ENCODE measurements at regions not wholly inside any gene's neighbourhood (a gene's known extent, or its start where the extent isn't known, plus 50 kb on each side); places are given as distances from the start of the nearest gene placed in this dataset.

GRCh38 chr3:46129588-46130272 is 78.4 kb downstream of the CCR1 start:
- Histone ChIP-seq H3K27ac (ENCODE audit: low read length) (no peak overlapping the region), H3K9ac (ENCODE audit: low read length in 2 of 2) (no peak overlapping the region), H3K4me3 (ENCODE audit: low read length in 2 of 2) (no peak overlapping the region), H3K4me1 (ENCODE audit: control insufficient read depth, insufficient read depth, low read length) (no peaks in the 10 kb centered on the region), H3K36me3 (ENCODE audit: control insufficient read depth in 2 of 2, insufficient read depth in 2 of 2, low read length in 2 of 2) (no peaks in the 10 kb centered on the region), H3K9me3 (ENCODE audit: control insufficient read depth in 2 of 2, low read length in 2 of 2) (no peaks in the 10 kb centered on the region), H3K27me3 (ENCODE audit: control insufficient read depth in 1 of 2, insufficient read depth in 2 of 2, low read length in 2 of 2) (no peaks in the 10 kb centered on the region)

- Histone ChIP-seq H3K4me1 (ENCODE audit: control insufficient read depth, insufficient read depth, low read length) (no peaks in the 10 kb centered on the region), H3K4me3 (ENCODE audit: low read length in 2 of 2) (no peak overlapping the region), H3K9ac (ENCODE audit: low read length in 2 of 2) (no peak overlapping the region), H3K27ac (ENCODE audit: low read length) (no peak overlapping the region), H3K36me3 (ENCODE audit: control insufficient read depth in 2 of 2, insufficient read depth in 2 of 2, low read length in 2 of 2) (no peaks in the 10 kb centered on the region), H3K9me3 (ENCODE audit: control insufficient read depth in 2 of 2, low read length in 2 of 2) (no peaks in the 10 kb centered on the region), H3K27me3 (ENCODE audit: control insufficient read depth in 1 of 2, insufficient read depth in 2 of 2, low read length in 2 of 2) (no peaks in the 10 kb centered on the region)
These were observed 80.6 kb downstream of the CCR1 start for GRCh38 chr3:46127503-46127902.

- H3K36me3 ChIP-seq (ENCODE audit: control insufficient read depth in 2 of 2, insufficient read depth in 2 of 2, low read length in 2 of 2): no peaks in the 10 kb centered on the region
- no peaks in the 10 kb centered on the region for H3K4me1 ChIP-seq (ENCODE audit: control insufficient read depth, insufficient read depth, low read length)
- H3K9ac ChIP-seq (ENCODE audit: low read length in 2 of 2): no peak overlapping the region
- H3K27ac ChIP-seq (ENCODE audit: low read length): no peak overlapping the region
- no peaks in the 10 kb centered on the region for H3K27me3 ChIP-seq (ENCODE audit: control insufficient read depth in 1 of 2, insufficient read depth in 2 of 2, low read length in 2 of 2)
- H3K4me3 ChIP-seq (ENCODE audit: low read length in 2 of 2): no peak overlapping the region
- no peaks in the 10 kb centered on the region for H3K9me3 ChIP-seq (ENCODE audit: control insufficient read depth in 2 of 2, low read length in 2 of 2)
These were observed 83.6 kb downstream of the CCR1 start for GRCh38 chr3:46124216-46125177.

- Histone ChIP-seq H3K9me3 (ENCODE audit: control insufficient read depth in 2 of 2, low read length in 2 of 2) (no peaks in the 10 kb centered on the region), H3K27me3 (ENCODE audit: control insufficient read depth in 1 of 2, insufficient read depth in 2 of 2, low read length in 2 of 2) (no peaks in the 10 kb centered on the region), H3K4me1 (ENCODE audit: control insufficient read depth, insufficient read depth, low read length) (no peaks in the 10 kb centered on the region), H3K36me3 (ENCODE audit: control insufficient read depth in 2 of 2, insufficient read depth in 2 of 2, low read length in 2 of 2) (no peaks in the 10 kb centered on the region), H3K27ac (ENCODE audit: low read length) (no peak overlapping the region), H3K4me3 (ENCODE audit: low read length in 2 of 2) (no peak overlapping the region), H3K9ac (ENCODE audit: low read length in 2 of 2) (no peak overlapping the region)
These were observed 84.5 kb downstream of the CCR1 start for GRCh38 chr3:46123646-46124045.

GRCh38 chr3:46122091-46122490 is 86.0 kb downstream of the CCR1 start:
- Histone ChIP-seq H3K4me3 (ENCODE audit: low read length in 2 of 2) (no peak overlapping the region), H3K9me3 (ENCODE audit: control insufficient read depth in 2 of 2, low read length in 2 of 2) (no peaks in the 10 kb centered on the region), H3K27me3 (ENCODE audit: control insufficient read depth in 1 of 2, insufficient read depth in 2 of 2, low read length in 2 of 2) (no peaks in the 10 kb centered on the region)

GRCh38 chr3:46120983-46121382 is 87.1 kb downstream of the CCR1 start:
- no peak overlapping the region for H3K4me3 ChIP-seq (ENCODE audit: low read length in 2 of 2)
- no peaks in the 10 kb centered on the region for H3K4me1 ChIP-seq (ENCODE audit: control insufficient read depth, insufficient read depth, low read length)
- no peaks in the 10 kb centered on the region for H3K9me3 ChIP-seq (ENCODE audit: control insufficient read depth in 2 of 2, low read length in 2 of 2)
- H3K36me3 ChIP-seq (ENCODE audit: control insufficient read depth in 2 of 2, insufficient read depth in 2 of 2, low read length in 2 of 2): no peaks in the 10 kb centered on the region
- H3K27me3 ChIP-seq (ENCODE audit: control insufficient read depth in 1 of 2, insufficient read depth in 2 of 2, low read length in 2 of 2): no peaks in the 10 kb centered on the region
- H3K27ac ChIP-seq (ENCODE audit: low read length): no peak overlapping the region
- H3K9ac ChIP-seq (ENCODE audit: low read length in 2 of 2): no peak overlapping the region

More at GRCh38 chr3:46122091-46122490, 86.0 kb downstream of the CCR1 start:
- Histone ChIP-seq H3K9ac (ENCODE audit: low read length in 2 of 2) (no peak overlapping the region), H3K27ac (ENCODE audit: low read length) (no peak overlapping the region), H3K4me1 (ENCODE audit: control insufficient read depth, insufficient read depth, low read length) (no peaks in the 10 kb centered on the region), H3K36me3 (ENCODE audit: control insufficient read depth in 2 of 2, insufficient read depth in 2 of 2, low read length in 2 of 2) (no peaks in the 10 kb centered on the region)

- Histone ChIP-seq H3K9ac (ENCODE audit: low read length in 2 of 2) (no peak overlapping the region), H3K4me1 (ENCODE audit: control insufficient read depth, insufficient read depth, low read length) (no peaks in the 10 kb centered on the region), H3K36me3 (ENCODE audit: control insufficient read depth in 2 of 2, insufficient read depth in 2 of 2, low read length in 2 of 2) (no peaks in the 10 kb centered on the region), H3K9me3 (ENCODE audit: control insufficient read depth in 2 of 2, low read length in 2 of 2) (no peaks in the 10 kb centered on the region), H3K27me3 (ENCODE audit: control insufficient read depth in 1 of 2, insufficient read depth in 2 of 2, low read length in 2 of 2) (no peaks in the 10 kb centered on the region), H3K4me3 (ENCODE audit: low read length in 2 of 2) (no peak overlapping the region), H3K27ac (ENCODE audit: low read length) (no peak overlapping the region)
These were observed 88.2 kb downstream of the CCR1 start for GRCh38 chr3:46119709-46120498.

GRCh38 chr3:46119253-46119652 is 88.9 kb downstream of the CCR1 start:
- no peaks in the 10 kb centered on the region for H3K36me3 ChIP-seq (ENCODE audit: control insufficient read depth in 2 of 2, insufficient read depth in 2 of 2, low read length in 2 of 2)
- H3K9ac ChIP-seq (ENCODE audit: low read length in 2 of 2): no peak overlapping the region
- no peaks in the 10 kb centered on the region for H3K9me3 ChIP-seq (ENCODE audit: control insufficient read depth in 2 of 2, low read length in 2 of 2)
- no peaks in the 10 kb centered on the region for H3K27me3 ChIP-seq (ENCODE audit: control insufficient read depth in 1 of 2, insufficient read depth in 2 of 2, low read length in 2 of 2)
- H3K27ac ChIP-seq (ENCODE audit: low read length): no peak overlapping the region
- no peak overlapping the region for H3K4me3 ChIP-seq (ENCODE audit: low read length in 2 of 2)
- no peaks in the 10 kb centered on the region for H3K4me1 ChIP-seq (ENCODE audit: control insufficient read depth, insufficient read depth, low read length)

- no peak overlapping the region for H3K4me3 ChIP-seq (ENCODE audit: low read length in 2 of 2)
- no peaks in the 10 kb centered on the region for H3K36me3 ChIP-seq (ENCODE audit: control insufficient read depth in 2 of 2, insufficient read depth in 2 of 2, low read length in 2 of 2)
- H3K4me1 ChIP-seq (ENCODE audit: control insufficient read depth, insufficient read depth, low read length): no peaks in the 10 kb centered on the region
- no peaks in the 10 kb centered on the region for H3K9me3 ChIP-seq (ENCODE audit: control insufficient read depth in 2 of 2, low read length in 2 of 2)
- H3K27ac ChIP-seq (ENCODE audit: low read length): no peak overlapping the region
- H3K9ac ChIP-seq (ENCODE audit: low read length in 2 of 2): no peak overlapping the region
- no peaks in the 10 kb centered on the region for H3K27me3 ChIP-seq (ENCODE audit: control insufficient read depth in 1 of 2, insufficient read depth in 2 of 2, low read length in 2 of 2)
These were observed 89.7 kb upstream of the XCR1 start for GRCh38 chr3:46116996-46117395.

GRCh38 chr3:46114323-46114988 is 87.2 kb upstream of the XCR1 start:
- Histone ChIP-seq H3K9me3 (ENCODE audit: control insufficient read depth in 2 of 2, low read length in 2 of 2) (no peaks in the 10 kb centered on the region), H3K4me1 (ENCODE audit: control insufficient read depth, insufficient read depth, low read length) (no peaks in the 10 kb centered on the region), H3K27ac (ENCODE audit: low read length) (no peak overlapping the region), H3K36me3 (ENCODE audit: control insufficient read depth in 2 of 2, insufficient read depth in 2 of 2, low read length in 2 of 2) (no peaks in the 10 kb centered on the region), H3K9ac (ENCODE audit: low read length in 2 of 2) (no peak overlapping the region), H3K4me3 (ENCODE audit: low read length in 2 of 2) (no peak overlapping the region), H3K27me3 (ENCODE audit: control insufficient read depth in 1 of 2, insufficient read depth in 2 of 2, low read length in 2 of 2) (no peaks in the 10 kb centered on the region)
